DND-41 (cell line): ENCODE measurements at regions not wholly inside any gene's neighbourhood (a gene's known extent, or its start where the extent isn't known, plus 50 kb on each side); places are given as distances from the start of the nearest gene placed in this dataset.

Experiments
- EZH2 ChIP-seq: IDR thresholded peaks from 3 replicates; pipeline ENCODE4 v1.6.1; 2012; ENCODE audit warnings: borderline replicate concordance, low read depth, mild to moderate bottlenecking, moderate library complexity, low read length, inconsistent platforms; ENCODE audit not compliant: severe bottlenecking
- TF ChIP-seq, protein P1 (sequence below): IDR thresholded peaks from 2 replicates; pipeline ENCODE4 v1.5.1; 2012; ENCODE audit warnings: borderline replicate concordance, low read length, moderate library complexity, mild to moderate bottlenecking; ENCODE audit not compliant: poor library complexity, severe bottlenecking; ENCODE audit errors: extremely low read depth

DNA sequence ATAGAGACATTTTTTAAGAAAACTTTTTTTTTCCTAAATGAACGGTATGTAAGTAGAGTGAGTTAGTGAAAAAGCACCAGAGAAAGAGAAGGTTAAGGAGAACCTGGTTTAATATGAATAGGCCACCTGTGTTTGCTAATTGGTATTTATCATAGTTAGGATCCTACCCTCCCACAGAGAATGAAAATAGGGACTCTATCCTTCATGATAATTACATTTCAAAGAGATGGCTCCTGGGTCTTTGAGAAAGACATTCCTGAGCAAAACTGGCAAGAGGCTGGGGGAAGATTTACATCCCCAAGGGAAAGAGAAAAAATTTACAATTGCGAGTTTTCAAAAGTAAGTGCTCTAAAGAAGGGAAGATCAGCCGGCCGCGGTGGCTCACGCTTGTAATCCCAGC is 1284.5 kb downstream of the SLITRK1 start:
- TF ChIP-seq, protein P1, sequence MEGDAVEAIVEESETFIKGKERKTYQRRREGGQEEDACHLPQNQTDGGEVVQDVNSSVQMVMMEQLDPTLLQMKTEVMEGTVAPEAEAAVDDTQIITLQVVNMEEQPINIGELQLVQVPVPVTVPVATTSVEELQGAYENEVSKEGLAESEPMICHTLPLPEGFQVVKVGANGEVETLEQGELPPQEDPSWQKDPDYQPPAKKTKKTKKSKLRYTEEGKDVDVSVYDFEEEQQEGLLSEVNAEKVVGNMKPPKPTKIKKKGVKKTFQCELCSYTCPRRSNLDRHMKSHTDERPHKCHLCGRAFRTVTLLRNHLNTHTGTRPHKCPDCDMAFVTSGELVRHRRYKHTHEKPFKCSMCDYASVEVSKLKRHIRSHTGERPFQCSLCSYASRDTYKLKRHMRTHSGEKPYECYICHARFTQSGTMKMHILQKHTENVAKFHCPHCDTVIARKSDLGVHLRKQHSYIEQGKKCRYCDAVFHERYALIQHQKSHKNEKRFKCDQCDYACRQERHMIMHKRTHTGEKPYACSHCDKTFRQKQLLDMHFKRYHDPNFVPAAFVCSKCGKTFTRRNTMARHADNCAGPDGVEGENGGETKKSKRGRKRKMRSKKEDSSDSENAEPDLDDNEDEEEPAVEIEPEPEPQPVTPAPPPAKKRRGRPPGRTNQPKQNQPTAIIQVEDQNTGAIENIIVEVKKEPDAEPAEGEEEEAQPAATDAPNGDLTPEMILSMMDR: no peak
- no peak for TF ChIP-seq EZH2
